GM21576 (cell line): ENCODE measurements at regions not wholly inside any gene's neighbourhood (a gene's known extent, or its start where the extent isn't known, plus 50 kb on each side); places are given as distances from the start of the nearest gene placed in this dataset.
"Not testable (repeated sequence)": the region's sequence is repeated elsewhere in the genome, so short reads cannot be mapped to it uniquely, and the experiment has no call there.

Experiments used
- ATAC-seq: cut with Tn5 transposase; IDR thresholded peaks from one replicate; pipeline ENCODE4 v1.9.1; 2021; ENCODE audit warnings: mild to moderate bottlenecking, moderate library complexity; ENCODE audit not compliant: unreplicated experiment

GRCh38 chr6:78631976-78632375 lies 235.4 kb upstream of the IRAK1BP1 start:
- ATAC-seq, result no peak

DNA sequence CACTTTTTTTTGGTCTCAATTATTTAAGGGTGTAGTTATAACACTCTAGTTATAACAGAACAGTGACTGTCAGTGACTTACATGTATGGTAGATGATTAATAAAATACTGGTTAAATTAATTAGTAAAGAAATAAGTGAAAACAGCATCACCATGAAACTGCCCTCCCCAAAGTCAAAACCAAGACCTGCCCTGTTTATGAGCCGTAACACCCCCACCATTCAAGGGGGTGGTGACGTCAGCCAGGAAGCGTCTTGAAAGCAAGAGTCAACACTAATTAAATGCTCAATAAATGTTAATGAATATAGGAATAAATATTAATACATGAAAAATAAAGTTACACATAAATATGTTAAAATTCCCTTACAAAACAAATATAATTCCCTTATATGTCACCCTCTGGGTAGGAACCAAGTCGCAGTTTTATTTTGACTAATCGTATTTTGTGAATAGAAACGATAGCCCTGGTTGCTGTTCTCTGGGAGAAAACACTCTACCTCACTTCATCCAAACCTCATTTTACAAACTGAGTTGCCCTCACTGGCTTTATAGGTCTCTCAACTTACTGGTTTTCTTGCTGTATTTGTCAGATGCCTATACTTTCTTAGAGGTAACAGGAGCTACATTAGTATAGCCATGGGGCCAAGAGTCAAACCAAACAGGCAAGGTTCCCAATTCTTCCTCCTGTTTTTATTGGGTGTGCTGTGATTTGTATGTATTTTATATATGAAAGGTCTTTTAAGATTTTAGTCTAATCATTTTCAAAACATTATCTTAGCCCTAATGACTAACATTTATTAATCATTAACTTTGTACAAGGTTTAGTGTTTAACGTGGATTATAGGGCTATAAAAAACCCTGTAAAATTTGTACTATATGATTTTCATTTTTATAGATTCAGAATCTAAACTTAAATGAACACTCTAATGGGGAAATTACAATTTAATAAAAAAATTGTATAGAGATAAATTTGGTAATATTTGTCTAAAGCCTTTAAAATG lies 227.9 kb upstream of the IRAK1BP1 start:
- ATAC-seq, result no peak

- not testable (repeated sequence) for ATAC-seq
Observed at GRCh38 chr6:78643976-78644375, 223.4 kb upstream of the IRAK1BP1 start.

- not testable (repeated sequence) for ATAC-seq
Observed at GRCh38 chr6:78646542-78647415, 220.6 kb upstream of the IRAK1BP1 start.

DNA sequence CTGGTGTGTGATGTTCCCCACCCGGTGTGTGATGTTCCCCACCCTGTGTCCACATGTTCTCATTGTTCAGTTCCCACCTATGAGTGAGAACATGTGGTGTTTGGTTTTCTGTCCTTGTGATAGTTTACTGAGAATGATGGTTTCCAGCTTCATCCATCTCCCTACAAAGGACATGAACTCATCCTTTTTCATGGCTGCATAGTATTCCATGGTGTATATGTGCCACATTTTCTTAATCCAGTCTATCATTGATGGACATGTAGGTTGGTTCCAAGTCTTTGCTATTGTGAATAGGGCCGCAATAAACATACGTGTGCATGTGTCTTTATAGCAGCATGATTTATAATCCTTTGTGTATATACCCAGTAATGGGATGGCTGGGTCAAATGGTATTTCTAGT lies 201.5 kb upstream of the IRAK1BP1 start:
- ATAC-seq, result not testable (repeated sequence)

DNA sequence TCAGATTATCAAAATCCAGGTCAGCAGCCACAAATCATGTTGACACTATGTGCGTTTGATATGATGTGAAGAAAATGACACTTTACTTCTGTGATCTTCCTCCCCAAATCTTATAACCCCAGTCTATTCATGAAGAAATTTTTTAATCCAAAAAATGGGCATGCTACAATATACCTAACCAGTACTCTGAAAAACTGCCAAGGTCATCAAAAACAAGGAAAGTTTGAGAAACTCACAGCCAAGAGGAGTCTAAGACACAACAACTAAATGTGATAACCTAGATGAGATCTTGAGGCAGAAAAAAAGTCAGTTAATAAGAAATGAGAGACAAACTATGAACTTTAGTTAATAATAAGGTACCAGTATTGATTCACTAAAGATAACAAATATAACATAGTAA lies 200.6 kb upstream of the IRAK1BP1 start:
- no peak for ATAC-seq

DNA sequence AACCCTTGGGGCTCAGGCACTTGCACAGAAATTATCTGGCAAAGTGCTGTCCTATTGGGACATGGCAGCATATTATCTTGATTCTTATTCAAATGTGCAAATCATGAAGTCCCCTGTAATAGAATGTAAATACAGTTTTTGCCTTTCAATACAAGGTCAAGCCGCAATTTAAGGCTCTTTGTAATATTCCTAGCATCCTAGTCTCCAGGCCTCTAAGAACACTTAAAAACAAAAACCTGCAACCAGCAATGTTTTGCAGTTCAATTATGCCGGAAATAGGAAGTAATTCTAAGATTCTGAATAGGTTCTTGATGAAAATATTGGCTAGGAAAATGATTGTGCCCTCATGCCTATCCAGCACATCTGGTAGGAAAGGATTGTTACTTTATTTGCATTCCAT lies 197.2 kb upstream of the IRAK1BP1 start:
- no peak for ATAC-seq

GRCh38 chr6:78670802-78671201 lies 196.5 kb upstream of the IRAK1BP1 start:
- ATAC-seq, result no peak

DNA sequence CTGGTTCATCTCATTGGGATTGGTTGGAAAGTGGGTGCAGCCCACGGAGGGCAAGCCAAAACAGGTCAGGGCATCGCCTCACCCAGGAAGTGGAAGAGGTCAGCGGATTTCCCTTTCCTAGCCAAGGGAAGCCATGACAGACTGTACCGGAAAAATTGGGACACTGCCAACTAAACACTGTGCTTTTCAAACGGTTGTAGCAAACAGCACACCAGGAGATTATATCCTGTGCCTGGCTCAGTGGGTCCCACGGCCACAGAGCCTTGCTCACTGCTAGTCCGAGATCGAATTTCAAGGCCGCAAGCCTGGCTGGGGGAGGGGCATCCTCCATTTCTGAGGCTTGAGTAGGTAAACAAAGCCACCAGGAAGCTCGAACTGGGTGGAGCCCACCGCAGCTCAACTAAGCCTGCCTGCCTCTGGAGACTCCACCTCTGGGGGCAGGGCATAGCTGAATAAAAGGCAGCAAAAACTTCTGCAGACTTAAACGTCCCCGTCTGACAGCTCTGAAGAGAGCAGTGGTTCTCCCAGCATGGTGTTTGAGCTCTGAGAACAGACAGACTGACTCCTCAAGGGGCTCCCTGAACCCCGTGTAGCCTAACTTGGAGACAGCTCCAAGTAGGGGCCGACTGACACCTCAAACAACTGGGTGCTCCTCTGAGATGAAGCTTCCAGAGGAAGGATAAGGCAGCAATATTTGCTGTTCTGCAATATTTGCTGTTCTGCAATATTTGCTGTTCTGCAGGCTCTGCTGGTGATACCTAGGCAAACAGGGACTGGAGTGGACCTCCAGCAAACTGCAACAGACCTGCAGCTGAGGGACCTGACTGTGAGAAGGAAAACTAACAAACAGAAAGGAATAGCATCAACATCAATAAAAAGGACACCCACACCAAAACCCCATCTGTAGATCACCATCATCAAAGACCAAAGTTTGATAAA lies 191.0 kb upstream of the IRAK1BP1 start:
- not testable (repeated sequence) for ATAC-seq

- ATAC-seq, result no peak
Observed at GRCh38 chr6:78688668-78689067, 178.7 kb upstream of the IRAK1BP1 start.

DNA sequence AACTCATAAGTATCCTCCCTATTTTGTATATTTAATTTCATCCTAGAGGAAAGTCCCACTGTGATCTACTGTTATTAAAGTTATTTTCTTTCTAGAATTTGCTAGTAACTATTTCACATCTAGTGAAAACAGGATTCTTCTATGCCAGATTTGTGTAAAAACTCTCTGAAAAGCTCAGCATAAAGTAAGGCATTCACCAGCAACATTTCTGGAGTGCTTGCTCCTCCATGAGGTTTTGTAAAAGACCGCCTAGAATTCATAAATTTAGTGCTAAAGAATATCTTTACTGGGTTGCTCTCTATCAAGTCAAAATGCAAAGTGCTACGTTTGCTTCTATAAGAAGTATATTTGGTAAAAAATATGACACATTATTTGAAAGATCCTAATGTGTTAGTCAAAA lies 173.5 kb upstream of the IRAK1BP1 start:
- ATAC-seq, result no peak

DNA sequence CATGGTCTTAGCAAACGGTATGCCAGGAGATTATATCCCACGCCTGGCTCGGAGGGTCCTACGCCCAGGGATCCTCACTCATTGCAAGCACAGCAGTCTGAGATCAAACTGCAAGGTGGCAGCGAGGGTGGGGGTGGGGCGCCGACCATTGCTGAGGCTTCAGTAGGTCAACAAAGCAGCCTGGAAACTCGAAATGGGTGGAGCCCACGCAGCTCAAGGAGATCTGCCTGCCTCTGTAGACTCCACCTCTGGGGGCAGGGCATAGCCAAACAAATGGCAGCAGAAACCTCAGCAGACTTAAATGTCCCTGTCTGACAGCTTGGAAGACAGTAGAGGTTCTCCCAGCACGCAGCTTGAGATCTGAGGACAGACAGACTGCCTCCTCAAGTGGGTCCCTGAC lies 172.7 kb upstream of the IRAK1BP1 start:
- ATAC-seq, result not testable (repeated sequence)

DNA sequence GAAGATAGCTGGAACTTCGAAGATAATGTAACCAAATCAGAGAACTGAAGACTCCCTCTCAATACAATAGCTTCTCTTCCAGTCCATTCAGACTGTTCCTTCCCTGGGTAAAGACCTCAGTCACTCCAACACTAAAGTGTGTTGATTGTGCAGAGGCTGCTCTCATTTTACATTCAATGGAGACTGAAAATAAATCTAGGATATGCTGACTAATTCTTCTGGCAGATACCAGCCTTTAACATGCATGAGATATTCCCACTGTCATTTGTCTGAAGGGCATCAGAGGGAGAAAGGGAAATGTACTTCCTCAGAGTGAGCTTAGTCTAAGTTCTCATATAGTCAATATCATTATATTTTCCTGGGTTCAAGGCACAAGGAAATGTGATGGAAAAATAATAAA lies 166.4 kb upstream of the IRAK1BP1 start:
- ATAC-seq, result no peak

- no peak for ATAC-seq
Observed at GRCh38 chr6:78701407-78701806, 165.9 kb upstream of the IRAK1BP1 start.

DNA sequence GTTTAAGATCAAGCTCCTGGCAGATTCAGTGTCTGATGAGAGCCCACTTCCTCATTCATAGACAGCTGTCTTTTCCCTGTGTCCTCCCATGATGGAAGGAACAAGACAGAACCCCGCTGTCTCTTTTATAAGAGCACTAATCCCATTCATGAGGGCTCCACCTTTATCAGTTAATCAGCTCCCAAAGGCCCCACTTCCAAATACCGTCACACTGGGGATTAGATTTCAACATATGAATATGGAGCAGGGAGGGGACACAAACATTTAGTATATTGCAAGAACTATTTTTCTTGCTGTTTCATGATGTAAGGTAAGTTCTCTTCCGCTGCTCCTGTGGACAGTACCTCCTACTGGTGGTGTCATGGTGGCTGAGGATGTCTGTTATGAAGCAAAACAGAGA lies 158.3 kb upstream of the IRAK1BP1 start:
- no peak for ATAC-seq

DNA sequence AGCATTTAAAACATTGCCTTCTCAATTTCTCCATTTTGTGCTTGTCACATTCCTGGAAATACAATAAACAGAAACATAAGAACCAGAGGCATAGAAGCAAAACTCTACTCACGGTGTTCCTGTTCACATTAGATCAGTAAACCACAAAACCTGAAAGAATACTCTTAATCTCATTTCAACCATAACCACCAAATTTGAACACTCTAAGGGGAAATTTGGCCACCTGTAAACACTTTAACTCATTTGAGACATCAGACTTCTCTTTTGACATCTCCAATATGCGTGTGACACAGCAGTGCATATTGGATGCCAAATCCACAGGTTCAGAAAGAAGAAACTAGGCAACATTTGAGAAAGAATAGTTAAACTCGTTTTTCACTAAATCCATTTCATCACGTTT lies 153.8 kb upstream of the IRAK1BP1 start:
- no peak for ATAC-seq

DNA sequence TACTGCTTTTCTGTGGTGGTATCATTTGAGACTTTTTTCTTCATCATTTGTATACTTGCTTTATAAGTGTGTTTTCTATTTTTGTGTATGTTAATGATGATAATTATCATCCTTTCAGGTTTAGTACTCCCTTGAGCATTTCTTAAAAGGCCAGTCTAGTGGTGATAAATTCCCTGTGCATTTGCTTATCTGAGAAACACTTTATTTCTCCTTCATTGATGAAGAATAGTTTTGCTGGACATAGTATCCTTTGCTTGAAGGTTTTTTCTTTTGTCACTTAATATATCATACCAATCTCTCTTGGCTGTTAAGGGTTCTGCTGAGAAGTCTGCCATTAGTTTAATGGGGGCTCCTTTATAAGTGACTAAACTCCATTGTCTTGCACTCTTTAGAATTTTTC lies 123.2 kb upstream of the IRAK1BP1 start:
- no peak for ATAC-seq

DNA sequence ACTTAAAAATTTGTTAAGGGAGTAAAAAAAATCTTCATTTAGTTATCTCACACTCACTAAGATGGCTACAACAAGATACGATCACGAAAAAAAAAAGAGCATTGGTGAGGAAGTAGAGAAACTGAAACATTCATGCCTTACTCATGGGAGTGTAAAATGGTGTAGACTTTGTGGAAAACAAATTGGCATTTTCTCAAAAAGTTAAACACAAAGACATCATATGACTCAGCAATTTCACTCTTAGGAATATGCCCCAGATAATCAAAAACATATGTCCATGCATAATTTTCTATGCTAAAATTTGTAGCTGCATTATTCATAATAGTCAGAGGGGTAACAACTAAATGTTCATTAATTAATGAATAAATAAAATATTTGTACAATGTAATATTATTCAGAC lies 120.9 kb upstream of the IRAK1BP1 start:
- ATAC-seq, result no peak

DNA sequence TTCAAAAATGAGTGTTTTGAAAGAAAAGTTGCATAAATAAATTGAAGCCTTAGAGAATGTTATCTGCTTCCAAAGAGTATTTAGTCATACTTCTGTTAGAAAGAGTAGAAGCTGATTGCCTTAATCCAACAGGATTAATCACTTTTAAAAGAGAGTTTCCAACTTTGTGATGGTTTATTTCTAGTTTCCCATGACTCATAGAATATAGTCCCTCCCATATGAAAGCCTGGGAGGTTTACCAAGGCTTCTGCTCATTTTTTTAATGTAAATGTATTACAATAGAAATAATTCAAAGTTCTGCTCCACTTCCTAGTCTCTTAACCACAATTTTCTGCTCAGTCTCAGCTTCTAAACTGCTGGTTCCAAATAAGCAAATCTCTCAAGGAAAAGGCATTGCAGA lies 118.0 kb upstream of the IRAK1BP1 start:
- no peak for ATAC-seq

DNA sequence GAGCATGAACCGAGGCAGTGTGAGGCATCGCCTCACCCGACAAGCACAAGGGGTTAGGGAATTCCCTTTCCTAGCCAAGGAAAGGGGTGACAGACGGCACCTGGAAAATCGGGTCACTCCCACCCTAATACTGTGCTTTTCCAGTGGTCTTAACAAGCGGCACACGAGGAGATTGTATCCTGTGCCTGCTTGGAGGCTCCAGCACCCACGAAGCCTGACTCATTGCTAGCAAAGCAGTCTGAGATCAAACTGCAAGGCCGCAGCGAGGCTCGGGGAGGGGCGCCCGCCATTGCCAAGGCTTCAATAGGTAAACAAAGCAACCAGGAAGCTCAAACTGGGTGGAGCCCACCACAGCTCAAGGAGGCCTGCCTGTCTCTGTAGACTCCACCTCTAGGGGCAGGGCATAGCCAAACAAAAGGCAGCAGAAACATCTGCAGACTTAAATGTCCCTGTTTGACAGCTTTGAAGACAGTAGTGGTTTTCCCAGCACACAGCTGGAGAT lies 109.0 kb upstream of the IRAK1BP1 start:
- not testable (repeated sequence) for ATAC-seq
